Stimulated activated CD4-positive, alpha-beta T cell treated with anti-CD3 and anti-CD28 coated beads, Interleukin-4, amount 100 ng/mL, for 48 hours (primary cell): ENCODE measurements at regions not wholly inside any gene's neighbourhood (a gene's known extent, or its start where the extent isn't known, plus 50 kb on each side); places are given as distances from the start of the nearest gene placed in this dataset.
"Not testable (repeated sequence)": the region's sequence is repeated elsewhere in the genome, so short reads cannot be mapped to it uniquely, and the experiment has no call there.

Experiments
- DNase-seq, 2 donors: peaks; one replicate each; pipeline ENCODE4 v3.0.0-alpha.2; 2020; ENCODE audit warnings: low read depth in 2 of 2

DNA sequence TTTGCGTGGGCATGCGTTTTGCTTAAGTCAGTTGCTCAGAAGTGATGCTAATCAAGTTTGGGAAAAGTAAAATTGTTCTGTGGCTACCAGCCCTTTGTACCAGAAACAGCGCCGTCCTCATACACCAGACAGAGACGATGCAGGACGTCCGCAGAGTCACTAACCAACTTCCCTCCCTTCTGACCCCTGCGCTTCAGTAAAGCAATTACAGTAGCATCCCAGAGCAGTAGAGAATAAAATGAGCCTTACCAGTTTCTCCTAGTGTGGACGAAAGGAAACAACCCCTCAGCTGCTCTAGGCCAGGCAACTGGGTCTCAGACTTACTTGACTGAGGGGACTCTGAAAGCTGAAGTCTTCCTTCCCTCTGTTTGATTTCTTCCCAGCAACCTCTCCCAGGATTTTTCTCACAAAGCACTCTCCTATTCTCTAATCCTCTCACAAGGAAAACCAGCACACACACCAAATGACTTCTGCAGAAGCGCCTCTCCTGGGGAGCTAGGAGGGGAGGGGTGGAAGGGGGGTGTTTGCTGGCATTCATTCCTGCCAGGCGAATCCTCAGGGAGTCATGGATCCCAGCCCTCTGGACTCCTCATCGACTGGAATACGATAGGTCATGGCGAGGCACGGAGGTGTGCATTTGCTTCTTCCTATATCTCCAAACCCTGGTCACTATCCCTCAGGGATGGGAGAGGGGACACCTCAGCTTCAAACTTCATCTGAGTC, 56.0 kb upstream of the MID1 start:
- DNase-seq = no peak

GRCh38 chrX:10677490-10677889, 57.1 kb upstream of the MID1 start:
- no peak for DNase-seq

DNA sequence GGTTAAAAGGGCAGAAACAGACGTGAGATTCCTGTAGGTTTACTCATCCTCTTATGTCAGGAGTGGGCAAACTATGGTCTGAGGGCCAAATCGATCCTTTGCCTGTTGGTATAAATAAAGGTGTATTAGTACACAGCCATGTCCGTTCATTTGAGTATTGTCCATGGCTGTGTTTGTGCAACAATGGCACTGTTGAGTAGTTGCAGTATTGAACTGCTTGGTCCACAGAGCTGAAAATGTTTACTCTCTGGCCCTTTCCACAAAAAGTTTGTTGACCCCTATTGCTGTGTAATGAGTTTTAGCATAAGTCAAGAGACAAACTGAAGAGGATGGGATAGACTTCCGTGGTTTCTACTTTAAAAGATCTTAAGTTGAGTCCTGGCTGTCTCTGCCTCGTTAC, 59.0 kb upstream of the MID1 start:
- DNase-seq = no peak

DNA sequence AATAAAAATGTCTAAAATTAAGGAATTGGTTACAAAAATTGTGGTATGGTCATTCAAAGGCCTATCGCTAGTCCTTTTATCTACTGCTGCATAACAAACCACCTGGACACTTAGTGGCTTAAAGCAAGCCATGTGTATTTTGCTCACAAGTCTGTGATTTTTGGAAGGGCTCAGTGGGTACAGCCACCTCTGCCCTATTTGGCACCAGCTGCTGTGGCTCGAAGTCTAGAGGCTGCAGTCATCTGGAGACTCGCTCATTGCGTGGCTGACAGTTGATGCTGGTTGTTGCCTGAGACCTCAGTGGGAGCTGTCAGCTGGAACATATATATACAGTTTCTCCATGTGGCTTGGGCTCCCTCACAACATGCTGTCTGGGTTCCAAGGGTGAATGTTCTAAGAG, 60.8 kb upstream of the MID1 start:
- no peak for DNase-seq

GRCh38 chrX:10683631-10684030, 63.2 kb upstream of the MID1 start:
- not testable (repeated sequence) for DNase-seq

DNA sequence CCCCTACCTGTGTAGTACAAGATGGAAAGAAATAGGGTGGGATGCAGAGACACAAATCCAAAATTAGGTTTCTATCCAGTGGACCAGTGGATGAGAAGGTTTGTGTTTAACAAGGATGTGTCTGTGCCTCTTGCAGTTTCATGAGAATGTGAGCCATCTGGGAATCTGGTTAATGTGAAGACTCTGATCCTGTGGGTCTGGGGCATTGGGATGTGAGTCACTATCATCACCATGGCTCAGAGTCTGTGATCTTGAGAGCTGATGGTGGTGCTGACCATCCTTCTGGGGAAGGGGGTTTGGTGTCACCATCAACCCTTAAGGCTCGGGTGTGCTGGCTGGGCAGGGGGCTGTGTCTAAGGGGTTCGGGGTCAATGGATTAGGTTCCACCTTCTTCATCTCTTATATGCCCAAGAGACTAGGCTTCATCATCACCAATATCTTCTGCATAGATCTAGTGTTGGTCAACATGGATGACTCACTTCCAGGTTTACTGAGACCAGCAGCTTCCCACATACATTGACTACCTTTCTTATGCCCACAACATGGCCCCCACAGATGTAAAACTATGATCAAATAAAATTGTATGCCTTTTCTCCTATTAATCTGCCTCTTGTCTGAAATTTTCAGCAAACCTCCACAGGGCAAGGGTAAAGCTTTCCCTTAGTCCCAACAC, 65.7 kb upstream of the MID1 start:
- DNase-seq = no peak

GRCh38 chrX:10691751-10692150, 71.4 kb upstream of the MID1 start:
- not testable (repeated sequence) for DNase-seq

- no peak for DNase-seq
Observed at GRCh38 chrX:10697616-10698317, 77.4 kb upstream of the MID1 start.

DNA sequence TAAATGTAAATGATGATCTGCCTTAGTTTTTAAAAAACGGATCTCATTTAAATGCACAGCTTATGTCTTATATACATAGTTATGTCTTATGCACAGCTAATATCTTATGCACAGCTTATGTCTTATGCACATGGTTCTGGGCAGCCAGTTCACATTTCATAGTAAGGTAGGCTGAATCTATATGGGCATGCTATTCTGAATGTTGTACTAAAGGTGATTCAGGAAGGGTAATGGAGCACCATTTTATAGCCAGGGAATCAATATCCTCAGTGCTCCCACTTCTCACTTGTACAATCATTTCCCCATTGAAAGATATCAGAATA, 77.9 kb upstream of the MID1 start:
- no peak for DNase-seq

DNA sequence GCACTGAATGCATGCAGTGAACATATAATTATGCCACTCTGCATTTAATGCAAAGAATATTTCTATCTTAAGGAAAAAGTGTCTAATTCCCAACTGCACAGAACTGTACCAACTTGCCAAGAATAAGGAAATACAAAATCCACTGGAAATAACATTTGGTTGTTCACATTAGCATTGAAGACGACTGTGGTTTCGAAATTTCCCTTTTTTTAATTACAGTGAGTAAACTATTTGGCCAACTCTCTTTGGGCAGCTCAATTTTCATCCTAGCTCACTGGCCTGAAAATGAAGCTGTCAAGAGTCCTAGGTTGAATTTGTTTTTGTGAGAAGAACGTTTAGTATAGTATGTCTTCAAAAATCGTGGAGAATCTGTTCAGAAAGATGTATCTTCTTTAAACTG, 81.6 kb upstream of the MID1 start:
- DNase-seq = no peak

- not testable (repeated sequence) for DNase-seq
Observed at GRCh38 chrX:10706342-10706741, 86.0 kb upstream of the MID1 start.

- no peak for DNase-seq
Observed at GRCh38 chrX:10707773-10708172, 87.4 kb upstream of the MID1 start.

DNA sequence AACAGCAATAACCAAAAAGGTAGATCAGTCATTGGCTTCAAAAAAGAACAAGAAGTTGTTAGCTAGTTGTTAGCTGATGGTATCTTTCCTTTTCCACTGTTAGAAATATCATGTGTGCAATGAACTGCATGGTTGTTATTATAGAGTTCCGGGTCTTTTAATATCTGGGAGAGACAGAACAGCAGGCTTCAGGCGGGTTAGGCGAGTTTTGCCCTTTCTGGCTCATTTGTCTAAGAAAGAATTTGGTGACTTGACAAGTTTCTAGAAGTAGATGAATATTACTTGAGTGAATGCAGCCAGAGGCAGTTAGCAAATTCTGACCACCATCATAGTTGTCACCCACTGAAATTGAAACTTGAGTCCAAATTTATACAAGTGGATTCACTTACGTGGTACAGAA, 88.9 kb upstream of the MID1 start:
- no peak for DNase-seq

DNA sequence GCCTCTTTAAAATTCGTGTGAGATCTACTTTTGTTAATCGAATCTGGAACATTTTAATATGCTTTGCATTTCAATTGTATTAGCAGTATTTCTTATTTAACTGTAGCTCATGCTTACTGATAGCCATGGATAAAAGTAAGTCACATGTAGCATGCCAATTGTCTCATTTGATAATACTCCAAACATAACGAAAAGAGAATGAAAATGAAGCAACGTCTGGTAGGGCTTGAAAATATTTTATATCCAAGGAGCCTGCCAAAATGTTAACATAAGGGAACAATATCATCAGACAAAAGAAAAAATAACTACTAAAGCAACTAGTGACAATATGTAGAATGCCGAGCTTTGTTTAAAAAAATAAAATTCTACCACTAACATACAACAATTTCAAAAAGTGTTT, 94.1 kb upstream of the MID1 start:
- no peak for DNase-seq

- DNase-seq = peak; percentile 1 to 8
Observed at GRCh38 chrX:10722851-10723250, 102.5 kb upstream of the MID1 start.

GRCh38 chrX:10725071-10725470, 104.7 kb upstream of the MID1 start:
- DNase-seq = no peak

DNA sequence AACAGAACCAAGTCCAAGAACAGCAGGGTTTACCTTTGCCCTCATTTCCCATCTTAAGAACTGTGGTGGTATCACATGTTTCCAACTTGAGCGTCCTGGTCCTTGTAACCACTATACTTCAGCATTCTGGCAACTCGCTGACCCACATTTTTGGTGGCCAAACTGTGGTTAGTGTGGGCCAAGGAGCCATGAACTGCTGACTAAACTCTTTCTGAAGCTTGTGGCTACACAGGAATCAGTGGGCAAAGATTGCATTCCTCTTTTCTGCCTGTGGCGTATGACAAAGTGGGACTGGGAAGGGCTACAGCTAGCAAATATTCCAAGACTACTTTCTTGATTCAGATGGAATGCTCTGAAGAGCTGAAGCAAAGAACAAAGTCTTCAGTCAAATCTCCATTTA, 106.3 kb upstream of the MID1 start:
- DNase-seq = no peak

GRCh38 chrX:10728806-10729389, 108.5 kb upstream of the MID1 start:
- no peak for DNase-seq

GRCh38 chrX:10739426-10739825, 119.0 kb upstream of the MID1 start:
- no peak for DNase-seq

GRCh38 chrX:10741003-10741402, 120.6 kb upstream of the MID1 start:
- DNase-seq = no peak

DNA sequence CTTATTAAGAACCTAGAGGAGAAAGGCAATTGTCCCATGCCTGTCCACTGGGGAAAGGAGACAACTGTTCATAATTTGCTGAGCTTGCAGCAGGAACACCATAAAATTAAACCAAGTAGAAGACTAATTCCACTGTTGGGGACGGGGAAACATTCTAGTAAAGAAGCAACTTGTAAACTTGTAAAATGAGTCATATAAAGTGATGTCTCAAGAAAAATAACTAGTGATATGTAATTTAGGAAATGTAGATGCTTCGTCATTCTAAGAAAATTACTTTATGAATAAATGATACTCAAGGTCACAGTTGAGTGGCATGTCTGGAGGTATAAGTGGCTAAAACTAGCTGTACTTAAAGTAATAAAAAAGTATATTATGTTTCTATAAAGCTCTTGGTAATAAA, 121.2 kb upstream of the MID1 start:
- no peak for DNase-seq

DNA sequence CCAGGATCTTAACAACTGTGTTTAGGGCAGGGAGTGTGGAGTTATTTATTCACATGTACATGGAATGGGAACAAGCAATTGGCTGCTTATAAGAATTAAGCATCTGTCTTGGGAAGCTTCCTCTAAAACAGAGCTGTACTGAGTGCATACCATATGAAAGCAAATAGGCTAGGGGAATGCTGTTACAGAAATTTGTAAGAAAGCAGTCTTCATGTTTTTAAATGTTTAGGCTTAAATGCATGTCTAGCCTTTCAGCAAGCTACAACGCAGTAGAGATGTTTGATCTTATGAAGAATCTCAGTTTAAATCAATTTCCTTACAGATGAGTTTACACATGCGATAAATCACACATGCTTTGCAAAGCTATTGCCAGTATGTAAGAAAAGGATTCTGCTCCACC, 123.1 kb upstream of the MID1 start:
- no peak for DNase-seq

- no peak for DNase-seq
Observed at GRCh38 chrX:10744007-10744406, 123.6 kb upstream of the MID1 start.
